ENCODE measurements at regions not wholly inside any gene's neighbourhood (a gene's known extent, or its start where the extent isn't known, plus 50 kb on each side); places are given as distances from the start of the nearest gene placed in this dataset.

- no peaks in the 10 kb centered on the region for H3K36me3 ChIP-seq (ENCODE audit: control insufficient read depth, low read length)
- no peaks in the 10 kb centered on the region for H4K20me1 ChIP-seq (ENCODE audit: control insufficient read depth, insufficient read depth, low read depth, low read length)
- H3K9me2 ChIP-seq (replicated peaks; ENCODE audit: control insufficient read depth, low read length): no peaks in the 10 kb centered on the region
- H3K27ac ChIP-seq (ENCODE audit: low read depth, low read length): no peak overlapping the region
- H3K79me2 ChIP-seq (ENCODE audit: control insufficient read depth, low read length): no peaks in the 10 kb centered on the region
- H3K4me1 ChIP-seq (ENCODE audit: control insufficient read depth, low read length): no peaks in the 10 kb centered on the region
- no peak for TF ChIP-seq CTCF (IDR thresholded peaks at IDR 0.05; ENCODE audit: low read depth, low read length, poor library complexity, severe bottlenecking)
- no peak for TF ChIP-seq EZH2phosphoT487 (IDR thresholded peaks at IDR 0.05; ENCODE audit: borderline replicate concordance, low read length)
- no peaks in the 10 kb centered on the region for H3F3A ChIP-seq (ENCODE audit: control insufficient read depth, insufficient read depth)
- H3K9me3 ChIP-seq (ENCODE audit: control insufficient read depth, insufficient read depth, low read length): no peaks in the 10 kb centered on the region
- no peak overlapping the region for H3K4me2 ChIP-seq (ENCODE audit: low read length)
- H3K4me3 ChIP-seq (ENCODE audit: low read length): no peak overlapping the region
- H3K27me3 ChIP-seq (ENCODE audit: control insufficient read depth, low read length): no peaks in the 10 kb centered on the region
These were observed 2045.3 kb upstream of the PIK3C3 start for GRCh38 chr18:39909706-39910105.

DNA sequence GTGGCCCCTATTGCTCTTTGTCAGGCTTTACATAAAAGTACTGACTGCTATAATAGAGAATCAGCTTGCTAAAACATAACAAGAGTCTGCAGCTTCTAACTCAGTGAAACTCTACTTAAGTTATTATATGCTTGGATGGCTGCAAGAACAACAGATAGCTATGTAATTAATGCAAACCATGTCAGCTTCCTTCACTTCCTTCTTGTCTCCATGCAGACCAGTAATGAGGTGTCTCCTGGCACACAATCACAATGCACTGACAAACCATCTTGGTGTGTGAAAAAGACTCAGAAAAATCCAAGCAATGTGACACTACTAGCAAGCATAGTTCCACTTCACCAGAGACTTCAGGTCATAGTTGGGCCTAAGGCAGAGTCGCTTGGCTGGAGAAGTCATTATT lies 2068.9 kb upstream of the PIK3C3 start:
- H3K27me3 ChIP-seq (ENCODE audit: control insufficient read depth, low read length): no peaks in the 10 kb centered on the region
- H3K79me2 ChIP-seq (ENCODE audit: control insufficient read depth, low read length): no peaks in the 10 kb centered on the region
- H3K4me2 ChIP-seq (ENCODE audit: low read length): no peak overlapping the region
- no peaks in the 10 kb centered on the region for H3F3A ChIP-seq (ENCODE audit: control insufficient read depth, insufficient read depth)
- TF ChIP-seq EZH2phosphoT487 (IDR thresholded peaks at IDR 0.05; ENCODE audit: borderline replicate concordance, low read length): no peak
- H3K4me3 ChIP-seq (ENCODE audit: low read length): no peak overlapping the region
- no peaks in the 10 kb centered on the region for H3K36me3 ChIP-seq (ENCODE audit: control insufficient read depth, low read length)
- no peaks in the 10 kb centered on the region for H4K20me1 ChIP-seq (ENCODE audit: control insufficient read depth, insufficient read depth, low read depth, low read length)
- no peaks in the 10 kb centered on the region for H3K9me3 ChIP-seq (ENCODE audit: control insufficient read depth, insufficient read depth, low read length)
- no peak overlapping the region for H3K27ac ChIP-seq (ENCODE audit: low read depth, low read length)
- H3K4me1 ChIP-seq (ENCODE audit: control insufficient read depth, low read length): no peaks in the 10 kb centered on the region
- H3K9me2 ChIP-seq (replicated peaks; ENCODE audit: control insufficient read depth, low read length): no peaks in the 10 kb centered on the region

GRCh38 chr18:39872651-39873050 lies 2082.4 kb upstream of the PIK3C3 start:
- H3K36me3 ChIP-seq (ENCODE audit: control insufficient read depth, low read length): no peaks in the 10 kb centered on the region
- TF ChIP-seq CTCF (IDR thresholded peaks at IDR 0.05; ENCODE audit: low read depth, low read length, poor library complexity, severe bottlenecking) (no peak), EZH2phosphoT487 (IDR thresholded peaks at IDR 0.05; ENCODE audit: borderline replicate concordance, low read length) (no peak)
- H3K27me3 ChIP-seq (ENCODE audit: control insufficient read depth, low read length): no peaks in the 10 kb centered on the region
- H3K9me2 ChIP-seq (replicated peaks; ENCODE audit: control insufficient read depth, low read length): no peaks in the 10 kb centered on the region
- H3K9me3 ChIP-seq (ENCODE audit: control insufficient read depth, insufficient read depth, low read length): no peaks in the 10 kb centered on the region
- H3K79me2 ChIP-seq (ENCODE audit: control insufficient read depth, low read length): no peaks in the 10 kb centered on the region
- H3K4me1 ChIP-seq (ENCODE audit: control insufficient read depth, low read length): no peaks in the 10 kb centered on the region
- H3K27ac ChIP-seq (ENCODE audit: low read depth, low read length): no peak overlapping the region
- H4K20me1 ChIP-seq (ENCODE audit: control insufficient read depth, insufficient read depth, low read depth, low read length): no peaks in the 10 kb centered on the region
- H3K4me2 ChIP-seq (ENCODE audit: low read length): no peak overlapping the region
- H3F3A ChIP-seq (ENCODE audit: control insufficient read depth, insufficient read depth): no peaks in the 10 kb centered on the region
- no peak overlapping the region for H3K4me3 ChIP-seq (ENCODE audit: low read length)

GRCh38 chr18:39871961-39872360 lies 2083.1 kb upstream of the PIK3C3 start:
- H3K79me2 ChIP-seq (ENCODE audit: control insufficient read depth, low read length): no peaks in the 10 kb centered on the region
- H3K36me3 ChIP-seq (ENCODE audit: control insufficient read depth, low read length): no peaks in the 10 kb centered on the region
- no peak for TF ChIP-seq EZH2phosphoT487 (IDR thresholded peaks at IDR 0.05; ENCODE audit: borderline replicate concordance, low read length)
- no peak for TF ChIP-seq CTCF (IDR thresholded peaks at IDR 0.05; ENCODE audit: low read depth, low read length, poor library complexity, severe bottlenecking)
- no peak overlapping the region for H3K4me2 ChIP-seq (ENCODE audit: low read length)
- no peaks in the 10 kb centered on the region for H4K20me1 ChIP-seq (ENCODE audit: control insufficient read depth, insufficient read depth, low read depth, low read length)
- H3K27me3 ChIP-seq (ENCODE audit: control insufficient read depth, low read length): no peaks in the 10 kb centered on the region
- H3K27ac ChIP-seq (ENCODE audit: low read depth, low read length): no peak overlapping the region
- no peaks in the 10 kb centered on the region for H3K9me2 ChIP-seq (replicated peaks; ENCODE audit: control insufficient read depth, low read length)
- no peak overlapping the region for H3K4me3 ChIP-seq (ENCODE audit: low read length)
- no peaks in the 10 kb centered on the region for H3F3A ChIP-seq (ENCODE audit: control insufficient read depth, insufficient read depth)
- no peaks in the 10 kb centered on the region for H3K4me1 ChIP-seq (ENCODE audit: control insufficient read depth, low read length)
- no peaks in the 10 kb centered on the region for H3K9me3 ChIP-seq (ENCODE audit: control insufficient read depth, insufficient read depth, low read length)

Data from DOHH2 (cell line).